HG03175 (cell line): ENCODE measurements at regions not wholly inside any gene's neighbourhood (a gene's known extent, or its start where the extent isn't known, plus 50 kb on each side); places are given as distances from the start of the nearest gene placed in this dataset.
"Not testable (repeated sequence)": the region's sequence is repeated elsewhere in the genome, so short reads cannot be mapped to it uniquely, and the experiment has no call there.

Experiments used
- ATAC-seq: cut with Tn5 transposase; IDR thresholded peaks from one replicate; pipeline ENCODE4 v1.9.1; 2021; ENCODE audit warnings: mild to moderate bottlenecking, moderate library complexity; ENCODE audit not compliant: unreplicated experiment

- ATAC-seq: no peak
Observed at GRCh38 chr1:166384948-166385347, 218.1 kb upstream of the FAM78B start.

DNA sequence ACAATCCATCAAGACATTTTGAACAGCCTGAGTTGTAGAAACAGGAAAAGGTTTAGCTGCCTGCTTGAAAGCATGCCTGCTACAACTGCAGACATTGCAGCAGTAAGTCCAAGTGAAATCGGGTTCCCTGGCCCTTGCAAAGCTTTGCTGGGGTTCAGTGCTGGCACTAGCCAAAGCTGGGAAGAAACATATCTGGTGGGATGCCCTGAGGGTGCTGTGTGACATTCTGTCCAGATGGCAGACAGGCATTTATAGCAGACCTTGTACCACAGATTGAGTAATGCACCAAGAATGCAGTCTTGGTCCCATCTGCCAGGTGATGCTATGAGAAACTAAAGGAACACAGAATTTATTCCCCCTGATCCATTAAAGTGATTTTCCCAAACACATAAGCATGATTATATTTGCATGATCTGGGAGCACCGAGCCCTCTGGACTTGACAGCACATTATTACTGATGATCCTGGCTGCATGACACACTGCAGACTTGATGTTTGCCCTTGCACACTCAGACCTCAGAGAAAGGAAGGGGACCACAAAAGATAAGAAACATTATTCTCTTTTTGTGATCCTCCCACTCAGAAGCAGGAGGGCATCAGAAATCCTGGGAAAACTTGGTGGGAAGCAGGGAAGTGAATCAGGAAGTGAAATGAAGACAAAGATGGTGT lies 223.7 kb upstream of the FAM78B start:
- no peak for ATAC-seq

- ATAC-seq: no peak
Observed at GRCh38 chr1:166391279-166392066, 224.7 kb upstream of the FAM78B start.

DNA sequence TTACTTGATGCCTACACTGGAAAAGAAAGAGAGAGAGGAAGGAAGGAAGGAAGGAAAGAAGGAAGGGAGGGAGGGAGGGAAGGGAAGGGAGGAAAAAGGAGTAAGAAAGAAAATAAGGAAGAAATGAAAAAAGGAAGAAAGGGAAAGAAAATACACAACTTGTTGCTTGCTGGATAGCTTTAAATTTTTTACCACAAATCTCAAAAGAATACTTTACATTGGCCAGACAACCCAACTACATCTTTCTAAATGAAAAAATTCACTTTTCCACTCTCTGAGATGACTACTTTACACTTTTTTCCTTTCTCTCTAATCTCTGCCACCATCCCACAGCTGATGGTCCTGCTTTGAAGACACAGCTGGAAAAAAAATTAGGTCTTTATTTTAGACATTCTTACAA lies 228.9 kb upstream of the FAM78B start:
- no peak for ATAC-seq

DNA sequence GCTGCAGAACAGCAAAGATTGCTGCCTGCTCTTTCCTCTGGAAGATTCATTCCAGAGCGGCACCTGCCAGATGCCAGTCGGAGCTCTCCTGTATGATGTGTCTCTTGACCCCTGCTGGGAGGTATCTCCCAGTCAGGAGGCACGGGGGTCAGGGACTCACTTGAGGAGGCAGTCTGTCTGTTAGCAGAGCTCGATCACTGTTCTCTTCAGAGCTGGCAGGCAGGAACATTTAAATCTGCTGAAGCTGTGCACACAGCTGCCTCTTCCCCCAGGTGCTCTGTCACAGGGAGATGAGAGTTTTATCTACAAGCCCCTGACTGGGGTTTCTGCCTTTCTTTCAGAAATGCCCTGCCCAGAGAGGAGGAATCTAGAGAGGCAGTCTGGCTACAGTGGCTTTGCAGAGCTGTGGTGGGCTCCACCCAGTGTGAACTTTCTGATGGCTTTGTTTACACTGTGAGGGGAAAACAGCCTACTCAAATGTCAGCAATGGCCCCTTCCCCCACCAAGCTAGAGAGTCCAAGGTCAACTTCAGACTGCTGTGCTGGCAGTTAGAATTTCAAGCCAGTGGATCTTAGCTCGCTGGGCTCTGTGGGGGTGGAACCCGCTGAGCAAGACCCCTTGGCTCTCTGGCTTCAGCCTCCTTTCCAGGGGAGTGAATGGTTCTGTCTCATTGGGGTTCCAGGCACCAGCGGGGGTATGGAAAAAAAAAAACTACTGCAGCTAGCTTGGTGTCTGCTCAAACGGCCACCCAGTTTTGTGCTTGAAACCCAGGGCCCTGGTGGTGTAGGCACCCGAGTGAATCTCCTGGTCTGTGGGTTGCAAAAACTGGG lies 242.7 kb upstream of the FAM78B start:
- not testable (repeated sequence) for ATAC-seq

DNA sequence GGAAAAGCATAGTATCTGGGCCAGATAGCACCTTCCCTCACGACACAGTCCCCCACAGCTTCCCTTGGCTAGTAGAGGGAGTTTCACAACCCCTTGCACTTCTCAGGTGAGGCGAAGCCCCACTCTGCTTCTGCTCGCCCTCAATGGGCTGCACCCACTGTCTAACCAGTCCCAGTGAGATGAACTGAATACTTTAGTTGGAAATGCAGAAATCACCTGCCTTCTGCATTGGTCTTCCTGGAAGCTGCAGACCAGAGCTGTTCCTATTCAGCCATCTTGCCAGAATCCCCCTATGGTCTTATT lies 243.2 kb upstream of the FAM78B start:
- no peak for ATAC-seq

GRCh38 chr1:166416831-166417230 lies 250.0 kb upstream of the FAM78B start:
- ATAC-seq: not testable (repeated sequence)

GRCh38 chr1:166418344-166418933 lies 251.6 kb upstream of the FAM78B start:
- ATAC-seq: no peak

- ATAC-seq: not testable (repeated sequence)
Observed at GRCh38 chr1:166422586-166422985, 255.8 kb upstream of the FAM78B start.

- no peak for ATAC-seq
Observed at GRCh38 chr1:166432655-166433054, 265.9 kb upstream of the FAM78B start.

DNA sequence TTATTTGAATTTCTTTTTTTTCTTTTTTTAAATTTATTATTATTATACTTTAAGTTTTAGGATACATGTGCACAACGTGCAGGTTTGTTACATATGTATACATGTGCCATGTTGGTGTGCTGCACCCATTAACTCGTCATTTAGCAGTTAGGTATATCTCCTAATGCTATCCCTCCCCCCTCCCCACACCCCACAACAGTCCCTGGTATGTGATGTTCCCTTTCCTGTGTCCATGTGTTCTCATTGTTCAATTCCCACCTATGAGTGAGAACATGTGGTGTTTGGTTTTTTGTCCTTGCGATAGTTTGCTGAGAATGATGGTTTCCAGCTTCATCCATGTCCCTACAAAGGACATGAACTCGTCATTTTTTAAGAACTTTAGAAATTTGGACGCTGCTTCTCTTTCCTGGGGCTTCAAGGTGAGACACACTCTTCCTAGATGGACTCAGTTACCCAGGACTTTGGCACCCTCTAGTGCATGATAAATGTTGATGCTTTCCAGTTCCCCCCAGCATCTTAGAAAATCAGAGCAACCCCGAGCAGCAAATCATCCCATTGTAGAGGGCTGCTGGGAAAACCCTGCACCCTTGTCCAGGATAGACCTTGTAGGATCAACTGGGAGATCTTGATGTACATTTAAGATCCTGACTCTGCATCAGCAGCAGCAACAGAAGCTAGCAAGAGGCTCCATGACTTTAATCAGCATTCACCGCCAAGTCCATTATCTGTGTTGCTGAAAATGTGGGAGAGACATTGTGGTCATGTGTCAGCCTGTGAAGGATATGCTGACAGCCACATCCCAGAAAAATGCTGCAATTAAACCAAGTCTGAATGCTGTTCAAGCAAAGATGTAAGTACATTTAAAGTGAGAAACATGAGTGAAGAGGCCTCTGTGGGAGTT lies 266.9 kb upstream of the FAM78B start:
- not testable (repeated sequence) for ATAC-seq

DNA sequence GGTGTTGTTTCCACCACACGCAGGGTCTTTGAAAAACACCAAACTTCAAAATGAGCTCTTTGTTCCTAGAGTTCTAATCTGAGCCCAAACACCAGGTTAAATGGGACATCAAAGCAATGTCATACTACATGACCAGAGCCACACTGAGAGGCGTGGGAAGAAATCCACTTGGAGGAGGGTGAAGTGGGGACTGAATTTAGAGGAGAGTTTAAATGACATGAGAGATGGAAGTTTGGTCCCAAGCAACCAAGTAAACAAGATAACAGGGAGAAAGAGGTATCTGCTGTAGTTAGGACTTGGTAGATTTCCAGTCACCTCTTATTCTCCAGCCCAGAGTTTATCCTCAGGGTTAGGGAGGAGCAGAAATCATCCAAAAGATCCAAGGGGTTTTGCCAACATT lies 290.9 kb upstream of the FAM78B start:
- no peak for ATAC-seq

DNA sequence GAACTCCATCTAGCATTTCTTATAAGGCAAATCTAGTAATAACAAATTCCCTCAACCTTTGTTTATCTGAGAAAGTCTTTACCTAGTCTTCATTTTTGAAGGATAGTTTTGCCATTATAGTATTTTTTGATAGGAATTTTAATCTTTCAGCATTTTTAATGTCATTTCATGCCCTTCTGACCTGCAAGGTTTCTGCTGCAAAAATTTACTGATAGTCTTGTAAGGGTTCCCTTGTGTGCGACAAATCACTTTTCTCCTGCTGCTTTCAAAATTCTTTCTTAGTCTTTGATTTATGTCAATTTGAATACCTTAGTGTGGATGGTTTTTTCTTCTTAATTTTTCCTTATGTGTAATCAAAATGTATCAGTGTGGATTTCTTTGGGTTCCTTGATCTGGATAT lies 297.5 kb upstream of the FAM78B start:
- no peak for ATAC-seq

DNA sequence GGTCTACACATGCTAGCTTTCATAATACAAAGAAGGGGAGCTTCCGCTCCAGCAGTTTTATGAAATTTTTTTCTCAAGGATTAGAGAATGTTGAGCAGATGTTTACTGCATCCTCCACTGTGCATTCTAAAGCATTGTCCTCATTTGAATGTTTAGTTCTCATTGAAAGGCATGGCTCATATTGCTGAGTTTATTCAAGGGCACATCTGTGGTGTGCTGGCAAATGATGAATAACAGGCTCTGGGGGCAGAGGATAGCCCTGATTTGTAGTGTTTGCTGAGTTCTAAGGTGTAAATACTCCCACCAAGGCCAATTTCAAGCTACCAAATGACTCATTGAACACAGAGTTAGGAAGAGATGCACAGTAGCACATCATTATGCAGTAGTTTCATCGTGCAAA lies 303.2 kb upstream of the FAM78B start:
- no peak for ATAC-seq

DNA sequence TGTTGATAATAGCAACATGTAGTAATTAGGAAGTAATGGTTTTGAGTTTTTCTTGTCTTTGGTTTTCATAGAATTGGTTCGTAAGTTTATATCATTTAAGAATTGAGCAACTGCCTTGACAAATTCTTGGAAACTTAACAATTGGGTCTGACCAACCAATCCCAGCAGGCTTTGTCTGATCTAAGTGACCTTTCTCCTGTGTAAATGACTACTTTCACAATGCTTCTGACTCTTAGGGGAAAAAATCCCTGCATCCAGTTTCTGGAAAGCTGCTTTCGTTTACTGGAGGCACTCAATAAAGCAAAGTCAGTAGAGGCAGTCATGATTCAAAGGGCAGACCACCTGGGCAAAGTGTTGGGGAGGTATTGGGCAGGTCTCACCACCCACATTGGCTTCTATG lies 303.6 kb upstream of the FAM78B start:
- no peak for ATAC-seq

- no peak for ATAC-seq
Observed at GRCh38 chr1:166471359-166471758, 304.6 kb upstream of the FAM78B start.

DNA sequence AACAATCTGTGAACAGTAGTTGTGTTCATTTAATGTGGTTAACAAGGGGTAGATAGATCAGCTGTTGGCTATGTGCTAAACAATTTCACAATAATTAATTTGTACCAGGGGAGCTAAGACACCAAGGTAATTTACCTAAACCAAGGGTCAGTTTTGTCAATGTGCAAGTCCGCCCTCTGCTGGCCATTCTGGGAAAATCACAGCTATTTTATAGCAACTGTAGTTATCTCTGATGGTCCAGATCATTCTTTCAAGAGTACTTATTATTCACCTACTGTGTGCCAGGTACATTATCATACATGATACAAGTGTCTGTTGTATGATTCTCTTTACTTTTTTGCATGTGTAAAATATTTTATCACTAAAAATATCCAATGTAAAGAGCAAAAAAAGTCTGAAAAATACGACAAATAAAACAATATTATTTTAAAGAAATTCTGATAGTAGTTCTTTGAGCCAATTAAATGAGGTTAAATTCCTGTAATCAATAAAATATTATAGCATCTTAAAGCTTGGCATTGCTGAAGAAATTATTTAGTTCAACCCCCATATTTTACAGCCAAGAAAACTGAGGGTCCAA lies 312.3 kb upstream of the FAM78B start:
- peak; percentile 77 for ATAC-seq

DNA sequence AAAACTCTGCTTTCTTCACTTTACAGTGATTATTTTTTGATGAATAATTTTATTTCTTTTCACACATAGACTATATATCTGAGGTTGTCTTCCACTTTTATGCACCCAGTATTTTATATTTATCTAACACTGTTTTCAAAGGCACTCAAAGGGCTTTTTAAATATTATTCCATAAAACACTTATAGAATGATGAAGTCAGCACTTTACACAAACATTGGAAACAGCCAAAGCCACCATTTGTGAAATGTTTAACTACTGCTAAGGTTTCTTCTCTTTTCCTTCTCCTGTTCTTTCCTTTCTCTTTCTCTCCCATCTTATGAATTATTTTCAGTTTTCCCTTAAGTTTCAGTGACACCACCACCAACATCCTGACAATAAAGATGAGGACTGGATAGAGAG lies 317.7 kb upstream of the FAM78B start:
- no peak for ATAC-seq

GRCh38 chr1:166484871-166485270 lies 318.1 kb upstream of the FAM78B start:
- no peak for ATAC-seq

DNA sequence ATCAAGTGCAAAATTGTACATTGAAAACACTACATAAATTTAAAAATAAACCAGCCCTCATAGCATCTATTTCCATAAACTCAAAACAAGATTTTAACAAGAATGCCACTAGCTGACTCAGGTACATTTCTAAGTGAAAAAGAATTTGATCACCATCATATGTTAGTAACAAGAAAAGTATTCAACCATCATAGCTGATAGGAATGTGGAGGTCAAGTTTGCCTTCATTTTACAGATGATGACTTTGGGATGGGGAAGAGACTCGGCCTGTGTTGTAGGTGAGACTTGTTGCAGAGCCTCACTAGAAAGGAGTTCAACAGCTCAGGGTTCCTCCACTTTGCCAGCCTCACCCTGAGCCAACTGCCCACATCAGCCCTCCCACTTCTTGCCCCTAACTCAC lies 318.8 kb upstream of the FAM78B start:
- no peak for ATAC-seq
